ENCODE measurements at regions not wholly inside any gene's neighbourhood (a gene's known extent, or its start where the extent isn't known, plus 50 kb on each side); places are given as distances from the start of the nearest gene placed in this dataset.

GRCh38 chr5:154535535-154535934, 57.5 kb upstream of the HAND1 start:
- in situ Hi-C loops (cut with HindIII; ENCODE audit: low sequenced_read_pairs), result no loop called here
- TF ChIP-seq, protein P1, sequence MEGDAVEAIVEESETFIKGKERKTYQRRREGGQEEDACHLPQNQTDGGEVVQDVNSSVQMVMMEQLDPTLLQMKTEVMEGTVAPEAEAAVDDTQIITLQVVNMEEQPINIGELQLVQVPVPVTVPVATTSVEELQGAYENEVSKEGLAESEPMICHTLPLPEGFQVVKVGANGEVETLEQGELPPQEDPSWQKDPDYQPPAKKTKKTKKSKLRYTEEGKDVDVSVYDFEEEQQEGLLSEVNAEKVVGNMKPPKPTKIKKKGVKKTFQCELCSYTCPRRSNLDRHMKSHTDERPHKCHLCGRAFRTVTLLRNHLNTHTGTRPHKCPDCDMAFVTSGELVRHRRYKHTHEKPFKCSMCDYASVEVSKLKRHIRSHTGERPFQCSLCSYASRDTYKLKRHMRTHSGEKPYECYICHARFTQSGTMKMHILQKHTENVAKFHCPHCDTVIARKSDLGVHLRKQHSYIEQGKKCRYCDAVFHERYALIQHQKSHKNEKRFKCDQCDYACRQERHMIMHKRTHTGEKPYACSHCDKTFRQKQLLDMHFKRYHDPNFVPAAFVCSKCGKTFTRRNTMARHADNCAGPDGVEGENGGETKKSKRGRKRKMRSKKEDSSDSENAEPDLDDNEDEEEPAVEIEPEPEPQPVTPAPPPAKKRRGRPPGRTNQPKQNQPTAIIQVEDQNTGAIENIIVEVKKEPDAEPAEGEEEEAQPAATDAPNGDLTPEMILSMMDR (IDR thresholded peaks at IDR 0.05; ENCODE audit: low read depth, low read length, missing control alignments), result no peak
- DNase-seq (ENCODE audit: low read depth), result no peak
- no peak overlapping the region for H3K4me3 ChIP-seq (ENCODE audit: low read depth, low read length)

GRCh38 chr5:154534457-154535050, 56.5 kb upstream of the HAND1 start:
- TF ChIP-seq, protein P1 (IDR thresholded peaks at IDR 0.05; ENCODE audit: low read depth, low read length, missing control alignments), result no peak
- no peak overlapping the region for H3K4me3 ChIP-seq (ENCODE audit: low read depth, low read length)
- DNase-seq (ENCODE audit: low read depth), result no peak
- in situ Hi-C loops (cut with HindIII; ENCODE audit: low sequenced_read_pairs), result no loop called here

- no peak overlapping the region for H3K4me3 ChIP-seq (ENCODE audit: low read depth, low read length)
- DNase-seq (ENCODE audit: low read depth), result no peak
- in situ Hi-C loops (cut with HindIII; ENCODE audit: low sequenced_read_pairs), result no loop called here
- TF ChIP-seq, protein P1 (IDR thresholded peaks at IDR 0.05; ENCODE audit: low read depth, low read length, missing control alignments), result no peak
These were observed 51.3 kb upstream of the HAND1 start for GRCh38 chr5:154529282-154529681.

GRCh38 chr5:154528005-154528594, 50.1 kb upstream of the HAND1 start:
- DNase-seq (ENCODE audit: low read depth), result no peak
- in situ Hi-C loops (cut with HindIII; ENCODE audit: low sequenced_read_pairs), result no loop called here
- TF ChIP-seq, protein P1 (IDR thresholded peaks at IDR 0.05; ENCODE audit: low read depth, low read length, missing control alignments), result no peak

More at GRCh38 chr5:154528005-154528594, 50.1 kb upstream of the HAND1 start:
- H3K4me3 ChIP-seq (ENCODE audit: low read depth, low read length), result no peak overlapping the region

All from astrocyte of the cerebellum (primary cell).